Right lobe of liver (tissue), 6 donors: ENCODE measurements at regions not wholly inside any gene's neighbourhood (a gene's known extent, or its start where the extent isn't known, plus 50 kb on each side); places are given as distances from the start of the nearest gene placed in this dataset.

Source experiments
- ATAC-seq, 4 donors: fragments of 200-7000 bp; cut with Tn5 transposase; one replicate each; pipeline ENCODE4 v1.9.1; 2020; ENCODE audit warnings: mild to moderate bottlenecking in 4 of 4, moderate library complexity in 4 of 4
- DNase-seq, 3 donors: peaks; one replicate each; pipeline ENCODE4 v3.0.0-alpha.2; 2020
- H3K27ac ChIP-seq, 3 donors: fragments of 200-600 bp; one replicate each; pipeline ENCODE4 v1.8.0; 2022
- H3K27me3 ChIP-seq, 2 donors: fragments of 200-600 bp; one replicate each; pipeline ENCODE4 v1.8.0; 2022
- H3K36me3 ChIP-seq, 4 donors: fragments of 200-600 bp; sonication (generic) in 1 of 4; one replicate each; pipeline versions ENCODE4 v1.5.1 to v1.8.0; 2017 to 2022; ENCODE audit warnings: control low read depth in 1 of 4
- H3K4me1 ChIP-seq, 4 donors: fragments of 200-600 bp; sonication (generic) in 1 of 4; one replicate each; pipeline versions ENCODE4 v1.5.1 to v1.8.0; 2017 to 2022; ENCODE audit warnings: control low read depth in 1 of 4
- H3K4me3 ChIP-seq, 3 donors: fragments of 200-600 bp; one replicate each; pipeline ENCODE4 v1.8.0; 2022
- H3K9me3 ChIP-seq, 4 donors: fragments of 200-600 bp; sonication (generic) in 1 of 4; one replicate each; pipeline versions ENCODE4 v1.5.1 to v1.8.0; 2017 to 2022; ENCODE audit warnings: control low read depth in 1 of 4
- POLR2A ChIP-seq: fragments of 450-650 bp; IDR thresholded peaks from one replicate; pipeline ENCODE4 v1.6.1; 2017; ENCODE audit warnings: antibody characterized with exemption, mild to moderate bottlenecking
- WGBS: methylation state at CpG from one replicate; pipeline ENCODE4 v1.1.6; 2018; ENCODE audit warnings: low coverage, low lambda C conversion rate; ENCODE audit not compliant: insufficient coverage; ENCODE audit errors: missing lambda C conversion rate; 5-methylcytosine and 5-hydroxymethylcytosine counted together
- intact Hi-C, 2 donors: fragments of 100-400 bp; cut with DNase I; formaldehyde crosslinking; loops; one replicate each; pipeline versions ENCODE4 v1.11.2 to v1.14.1; 2022
- TF ChIP-seq, protein P1 (sequence below), 4 donors: fragments of 200-600 bp in 3 of 4; fragments of 450-650 bp in 1 of 4; IDR thresholded peaks; one replicate each; pipeline versions ENCODE4 v1.5.1 to v1.8.0; 2016 to 2022; ENCODE audit warnings: antibody characterized with exemption in 4 of 4, mild to moderate bottlenecking in 2 of 4
- donor health status: DM: no; HTN: yes; CAD: no.
- donor health status: DM: no; HTN: no; CAD: no.
- donor health status: DM: no; HTN: no; CAD: no.
- donor health status: DM: no; HTN: yes; CAD: no.
- donor health status: DM: no; HTN: yes; CAD: no.

- no peaks in the 10 kb centered on the region for H3K27me3 ChIP-seq
- ATAC-seq = peak; percentile 96 to 99 (median 97)
- DNase-seq = peak in 1 of 3 donors; percentile 74
- H3K27ac ChIP-seq = peak overlapping the region in 2 of 3 donors; percentile 21 to 56
- no peak overlapping the region for H3K4me3 ChIP-seq
- H3K4me1 ChIP-seq = peaks cover 0 to 26% (median 11%) of the 10 kb centered on the region in 4 donors
- no peaks in the 10 kb centered on the region for H3K36me3 ChIP-seq
- 13% methylated on average over 1 of the region's 3 CpGs for WGBS
- intact Hi-C loops = no loop called here
- H3K9me3 ChIP-seq = no peaks in the 10 kb centered on the region
- TF ChIP-seq POLR2A = no peak
Observed at GRCh38 chr10:56090914-56091540, 270.0 kb downstream of the ZWINT start.

DNA sequence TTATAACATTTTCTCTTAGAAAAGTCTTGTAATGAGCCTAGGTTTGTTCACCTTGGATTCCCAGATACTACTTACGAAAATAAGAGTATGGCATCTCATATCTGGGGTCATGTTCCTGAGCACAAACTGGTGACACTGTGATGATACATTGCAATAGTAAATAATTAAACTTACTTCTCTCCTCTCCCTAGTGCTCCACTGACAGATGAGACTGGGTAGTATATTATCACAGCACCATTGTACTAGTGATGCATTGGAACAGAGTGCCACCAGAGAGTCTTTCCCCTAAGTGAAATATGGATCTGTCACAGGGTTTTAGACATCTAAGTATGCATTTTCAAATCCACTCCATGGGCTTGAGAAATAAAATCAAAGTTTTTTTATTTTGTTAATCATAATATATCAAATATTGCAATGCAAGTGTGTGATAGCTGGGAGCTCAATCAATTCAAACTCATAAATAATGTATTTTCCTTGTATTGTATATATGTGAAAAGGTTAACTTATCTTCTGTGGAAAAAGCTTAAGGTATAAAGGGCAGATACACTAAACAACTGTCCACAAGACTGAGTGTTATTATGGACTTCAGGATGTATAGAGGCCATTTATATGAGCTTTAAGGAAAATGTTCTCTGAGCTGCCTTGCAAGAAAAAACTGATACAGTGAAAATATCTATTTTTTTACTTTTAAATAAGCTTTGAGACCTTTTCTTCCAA, 275.5 kb downstream of the ZWINT start:
- H3K4me3 ChIP-seq = no peak overlapping the region
- no peaks in the 10 kb centered on the region for H3K27me3 ChIP-seq
- H3K4me1 ChIP-seq = peaks cover 0 to 20% (median 2%) of the 10 kb centered on the region in 4 donors
- no peaks in the 10 kb centered on the region for H3K9me3 ChIP-seq
- TF ChIP-seq POLR2A = no peak
- TF ChIP-seq, protein P1, sequence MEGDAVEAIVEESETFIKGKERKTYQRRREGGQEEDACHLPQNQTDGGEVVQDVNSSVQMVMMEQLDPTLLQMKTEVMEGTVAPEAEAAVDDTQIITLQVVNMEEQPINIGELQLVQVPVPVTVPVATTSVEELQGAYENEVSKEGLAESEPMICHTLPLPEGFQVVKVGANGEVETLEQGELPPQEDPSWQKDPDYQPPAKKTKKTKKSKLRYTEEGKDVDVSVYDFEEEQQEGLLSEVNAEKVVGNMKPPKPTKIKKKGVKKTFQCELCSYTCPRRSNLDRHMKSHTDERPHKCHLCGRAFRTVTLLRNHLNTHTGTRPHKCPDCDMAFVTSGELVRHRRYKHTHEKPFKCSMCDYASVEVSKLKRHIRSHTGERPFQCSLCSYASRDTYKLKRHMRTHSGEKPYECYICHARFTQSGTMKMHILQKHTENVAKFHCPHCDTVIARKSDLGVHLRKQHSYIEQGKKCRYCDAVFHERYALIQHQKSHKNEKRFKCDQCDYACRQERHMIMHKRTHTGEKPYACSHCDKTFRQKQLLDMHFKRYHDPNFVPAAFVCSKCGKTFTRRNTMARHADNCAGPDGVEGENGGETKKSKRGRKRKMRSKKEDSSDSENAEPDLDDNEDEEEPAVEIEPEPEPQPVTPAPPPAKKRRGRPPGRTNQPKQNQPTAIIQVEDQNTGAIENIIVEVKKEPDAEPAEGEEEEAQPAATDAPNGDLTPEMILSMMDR (IDR thresholded peaks at IDR 0.05) = no peak
- H3K36me3 ChIP-seq = no peaks in the 10 kb centered on the region
- no peak for DNase-seq
- 33% methylated on average over 1 of the region's 1 CpG for WGBS
- intact Hi-C loops = no loop called here
- H3K27ac ChIP-seq = no peak overlapping the region
- ATAC-seq = peak; percentile 57 to 98 (median 86)

- Histone ChIP-seq H3K4me3 (no peak overlapping the region), H3K27ac (no peak overlapping the region), H3K4me1 (peaks cover 0 to 16% (median 0%) of the 10 kb centered on the region in 4 donors), H3K9me3 (no peaks in the 10 kb centered on the region), H3K36me3 (no peaks in the 10 kb centered on the region), H3K27me3 (no peaks in the 10 kb centered on the region)
- intact Hi-C loops = no loop called here
- ATAC-seq (no peak), DNase-seq (no peak)
- WGBS = 63% methylated on average over 3 of the region's 3 CpGs
- TF ChIP-seq, protein P1 (IDR thresholded peaks at IDR 0.05) = no peak
- no peak for TF ChIP-seq POLR2A
Observed at GRCh38 chr10:56082169-56082568, 278.9 kb downstream of the ZWINT start.

GRCh38 chr10:56068473-56069263, 292.4 kb downstream of the ZWINT start:
- no peaks in the 10 kb centered on the region for H3K9me3 ChIP-seq
- H3K4me1 ChIP-seq = no peaks in the 10 kb centered on the region
- no peaks in the 10 kb centered on the region for H3K27me3 ChIP-seq
- TF ChIP-seq POLR2A = no peak
- TF ChIP-seq, protein P1 (IDR thresholded peaks at IDR 0.05) = no peak
- H3K4me3 ChIP-seq = no peak overlapping the region
- intact Hi-C loops = no loop called here
- 92% methylated on average over 2 of the region's 12 CpGs for WGBS
- no peak for DNase-seq
- no peak for ATAC-seq
- H3K36me3 ChIP-seq = no peaks in the 10 kb centered on the region
- no peak overlapping the region for H3K27ac ChIP-seq
